K562 (cell line): ENCODE measurements at regions not wholly inside any gene's neighbourhood (a gene's known extent, or its start where the extent isn't known, plus 50 kb on each side); places are given as distances from the start of the nearest gene placed in this dataset.

Experiments
- ATAC-seq: fragments of 200-7000 bp; cut with Tn5 transposase; 3 replicates; pipeline ENCODE4 v1.9.1; 2020; ENCODE audit warnings: moderate library complexity
- BruUV-seq: library from RNA; stranded (reverse); fragments of 400-500 nt; replicated peaks from 2 replicates; lab custom pipeline; 2021; lab: Mats Ljungman, UMichigan
- CTCF ChIA-PET: fragments of 300-600 bp; formaldehyde crosslinking; extraction: SDS; loops from one replicate; lab custom pipeline; 2021; ENCODE audit warnings: low intra/inter-chr PET ratio; lab: Yijun Ruan, JAX
- POLR2A ChIA-PET: fragments of 300-600, 350-650 bp; sonication (Branson Sonifier 250); formaldehyde crosslinking; extraction: SDS; loops from one replicate; lab custom pipeline; 2021; ENCODE audit warnings: antibody characterized with exemption, inconsistent platforms; lab: Yijun Ruan, JAX
- DNase-seq, 4 experiments: peaks; one replicate each; pipeline versions ENCODE4 v3.0.0 to v3.0.0-alpha.2; 2011 to 2018; ENCODE audit warnings: low spot score in 3 of 4, mixed read lengths in 3 of 4; ENCODE audit errors: extremely low read depth in 1 of 4
- FAIRE-seq: peaks from 2 replicates; lab custom pipeline; 2011; peaks lifted over from hg19 to GRCh38; lab: Jason Lieb, UNC
- H2AFZ ChIP-seq: 2 replicates; pipeline ENCODE4 v1.6.0; 2011; ENCODE audit warnings: low read depth, low read length, control low read depth, inconsistent platforms
- H3K27ac ChIP-seq: fragments of 200-600 bp; 3 replicates; pipeline ENCODE4 v1.8.0; 2011; ENCODE audit warnings: low read depth, mild to moderate bottlenecking, control low read depth, inconsistent platforms, low read length, moderate library complexity, mixed read lengths; ENCODE audit errors: extremely low read depth
- H3K27me3 ChIP-seq, 2 experiments: fragments of 300-600 bp in 1 of 2; 2 replicates in 1 of 2; 3 replicates in 1 of 2; pipeline versions ENCODE4 v1.6.0 to v1.8.0; 2011; ENCODE audit warnings: inconsistent platforms in 2 of 2, low read length in 2 of 2, mild to moderate bottlenecking in 1 of 2, mixed read lengths in 1 of 2, moderate library complexity in 1 of 2; ENCODE audit not compliant: control insufficient read depth in 2 of 2, insufficient read depth in 2 of 2
- H3K36me3 ChIP-seq: fragments of 300-600 bp; 3 replicates; pipeline ENCODE4 v1.8.0; 2011; ENCODE audit warnings: mild to moderate bottlenecking, low read length, inconsistent platforms; ENCODE audit not compliant: control insufficient read depth, insufficient read depth
- H3K4me1 ChIP-seq, 2 experiments: fragments of 200-600 bp in 1 of 2; replicated peaks in 1 of 2; 2 replicates in 1 of 2; 3 replicates in 1 of 2; pipeline versions ENCODE4 v1.5.1 to v1.8.0; 2011; ENCODE audit warnings: inconsistent platforms in 2 of 2, low read length in 2 of 2, mild to moderate bottlenecking in 1 of 2, mixed read lengths in 1 of 2, moderate library complexity in 1 of 2; ENCODE audit not compliant: control insufficient read depth in 2 of 2, insufficient read depth in 2 of 2
- H3K4me2 ChIP-seq: 2 replicates; pipeline ENCODE4 v1.6.1; 2011; ENCODE audit warnings: low read length, control low read depth, inconsistent platforms, mixed read lengths; ENCODE audit not compliant: insufficient read depth
- H3K4me3 ChIP-seq: fragments of 200-600 bp; sonication (generic), shearing (Covaris generic); 2 replicates; pipeline ENCODE4 v1.5.1; 2016; ENCODE audit warnings: control low read depth, inconsistent platforms
- H3K79me2 ChIP-seq: fragments of 200-600 bp; 3 replicates; pipeline ENCODE4 v1.8.0; 2011; ENCODE audit warnings: low read length, inconsistent platforms; ENCODE audit not compliant: control insufficient read depth, insufficient read depth
- H3K9ac ChIP-seq, 2 experiments: 2 replicates each; pipeline versions ENCODE4 v1.6.0 to v1.6.1; 2011; ENCODE audit warnings: low read depth in 2 of 2, low read length in 2 of 2, control low read depth in 1 of 2, inconsistent platforms in 1 of 2, mild to moderate bottlenecking in 1 of 2, mixed read lengths in 1 of 2; ENCODE audit not compliant: insufficient read depth in 1 of 2
- H3K9me1 ChIP-seq: one replicate; pipeline ENCODE4 v1.6.0; 2011; ENCODE audit warnings: inconsistent platforms, mild to moderate bottlenecking, low read length, moderate library complexity; ENCODE audit not compliant: control insufficient read depth, insufficient read depth
- H3K9me3 ChIP-seq: replicated peaks from 2 replicates; pipeline ENCODE4 v1.5.1; 2011; ENCODE audit warnings: low read depth, low read length, inconsistent platforms; ENCODE audit not compliant: control insufficient read depth, insufficient read depth
- H4K20me1 ChIP-seq: replicated peaks from 2 replicates; pipeline ENCODE4 v1.6.1; 2011; ENCODE audit warnings: low read length, inconsistent platforms, mixed read lengths; ENCODE audit not compliant: control insufficient read depth, insufficient read depth
- C11orf30 ChIP-seq: fragments of 450-650 bp; IDR thresholded peaks from 2 replicates; pipeline ENCODE4 v1.6.1; 2016; ENCODE audit warnings: low read depth, mild to moderate bottlenecking
- CHD4 ChIP-seq: fragments of 200-600 bp; sonication (generic); IDR thresholded peaks from 3 replicates; pipeline ENCODE4 v1.6.1; 2012; ENCODE audit warnings: low read depth, mild to moderate bottlenecking, mixed read lengths, low read length, inconsistent platforms; ENCODE audit not compliant: insufficient read depth, insufficient replicate concordance, poor library complexity, severe bottlenecking
- CREBBP ChIP-seq: IDR thresholded peaks from one replicate; pipeline ENCODE4 v1.6.1; 2012; ENCODE audit warnings: low read depth, mild to moderate bottlenecking, control low read depth, inconsistent platforms, low read length
- FOXJ3 ChIP-seq: sonication (generic); formaldehyde crosslinking; IDR thresholded peaks from 2 replicates; pipeline ENCODE4 v1.4.0; 2020; ENCODE audit warnings: mild to moderate bottlenecking, missing genetic modification reagents
- NFXL1 ChIP-seq: fragments of 450-650 bp; formaldehyde crosslinking; IDR thresholded peaks from 2 replicates; pipeline ENCODE4 v1.4.0; 2021; ENCODE audit warnings: mild to moderate bottlenecking
- POLR2G ChIP-seq: fragments of 200-400 bp; formaldehyde crosslinking; IDR thresholded peaks from 2 replicates; pipeline ENCODE4 v1.6.1; 2017; ENCODE audit warnings: low read depth, mild to moderate bottlenecking, antibody characterized with exemption, low read length, moderate library complexity
- ZNF146 ChIP-seq: IDR thresholded peaks from one replicate; pipeline ENCODE4 v1.6.1; 2018; ENCODE audit warnings: missing compliant biosample characterization; ENCODE audit not compliant: unreplicated experiment
- WGBS: fragments of 100-300 bp; shearing (Covaris generic); methylation state at CpG from one replicate; pipeline ENCODE4 v1.1.6; 2016; ENCODE audit warnings: low coverage, mixed read lengths; ENCODE audit not compliant: insufficient coverage; ENCODE audit errors: missing lambda C conversion rate; 5-methylcytosine and 5-hydroxymethylcytosine counted together
- in situ Hi-C: fragments of 300-500 bp; cut with MboI; formaldehyde crosslinking; loops from 4 replicates; pipeline ENCODE4 v1.15.0; 2018; ENCODE audit warnings: inconsistent platforms, mixed read lengths
- intact Hi-C: fragments of 100-400 bp; cut with micrococcal nuclease; formaldehyde crosslinking; loops from 2 replicates; pipeline ENCODE4 v1.14.2; 2022
- TF ChIP-seq, protein P1 (sequence below): fragments of 250-450 bp; sonication (Bioruptor Pico); IDR thresholded peaks from 2 replicates; pipeline ENCODE4 v1.5.0; 2022; ENCODE audit warnings: mild to moderate bottlenecking
- TF ChIP-seq, protein P2 (sequence below), 2 experiments: fragments of 450-650 bp in 1 of 2; sonication (generic) in 1 of 2; formaldehyde crosslinking in 1 of 2; IDR thresholded peaks in 1 of 2; conservative IDR thresholded peaks in 1 of 2; 2 replicates each; pipeline versions ENCODE4 v1.6.1 to v1.8.1; 2016 to 2023; ENCODE audit warnings: mild to moderate bottlenecking in 2 of 2, moderate library complexity in 2 of 2, inconsistent platforms in 1 of 2, missing genetic modification reagents in 1 of 2
- TF ChIP-seq, protein P3 (sequence below), 2 experiments: fragments of 450-650 bp; formaldehyde crosslinking in 1 of 2; IDR thresholded peaks; 2 replicates each; pipeline versions ENCODE4 v1.4.0 to v1.6.1; 2014 to 2020; ENCODE audit warnings: mild to moderate bottlenecking in 2 of 2, borderline replicate concordance in 1 of 2, low read depth in 1 of 2

DNA sequence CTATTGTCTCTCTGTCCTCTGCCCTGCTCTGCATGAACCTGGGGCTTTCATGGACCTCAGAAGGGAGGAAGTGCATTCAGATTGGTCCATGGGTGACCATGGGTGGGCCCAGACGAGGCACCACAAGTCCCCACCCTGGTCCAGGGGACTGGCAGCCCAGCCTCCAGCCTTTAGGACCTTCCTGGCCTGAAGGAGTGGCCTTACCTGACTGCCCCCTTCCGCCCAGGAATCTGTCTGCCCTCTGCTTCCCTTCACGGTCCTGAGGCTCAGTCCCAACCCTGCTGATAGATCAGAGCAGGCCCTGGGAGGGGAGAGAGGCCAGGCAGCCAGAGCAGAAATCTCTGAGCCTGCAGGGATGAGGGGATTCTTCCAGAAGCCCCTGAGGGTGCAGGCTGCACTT is 455.4 kb downstream of the PCDH18 start (continued):
- TF ChIP-seq, protein P1, sequence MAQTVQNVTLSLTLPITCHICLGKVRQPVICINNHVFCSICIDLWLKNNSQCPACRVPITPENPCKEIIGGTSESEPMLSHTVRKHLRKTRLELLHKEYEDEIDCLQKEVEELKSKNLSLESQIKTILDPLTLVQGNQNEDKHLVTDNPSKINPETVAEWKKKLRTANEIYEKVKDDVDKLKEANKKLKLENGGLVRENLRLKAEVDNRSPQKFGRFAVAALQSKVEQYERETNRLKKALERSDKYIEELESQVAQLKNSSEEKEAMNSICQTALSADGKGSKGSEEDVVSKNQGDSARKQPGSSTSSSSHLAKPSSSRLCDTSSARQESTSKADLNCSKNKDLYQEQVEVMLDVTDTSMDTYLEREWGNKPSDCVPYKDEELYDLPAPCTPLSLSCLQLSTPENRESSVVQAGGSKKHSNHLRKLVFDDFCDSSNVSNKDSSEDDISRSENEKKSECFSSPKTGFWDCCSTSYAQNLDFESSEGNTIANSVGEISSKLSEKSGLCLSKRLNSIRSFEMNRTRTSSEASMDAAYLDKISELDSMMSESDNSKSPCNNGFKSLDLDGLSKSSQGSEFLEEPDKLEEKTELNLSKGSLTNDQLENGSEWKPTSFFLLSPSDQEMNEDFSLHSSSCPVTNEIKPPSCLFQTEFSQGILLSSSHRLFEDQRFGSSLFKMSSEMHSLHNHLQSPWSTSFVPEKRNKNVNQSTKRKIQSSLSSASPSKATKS (CRISPR knock-in tag), result no peak
- TF ChIP-seq POLR2G (no peak), ZNF146 (CRISPR knock-in tag) (no peak), CHD4 (no peak), CREBBP (no peak), NFXL1 (CRISPR knock-in tag) (no peak), FOXJ3 (CRISPR knock-in tag) (no peak)
- TF ChIP-seq, protein P2, sequence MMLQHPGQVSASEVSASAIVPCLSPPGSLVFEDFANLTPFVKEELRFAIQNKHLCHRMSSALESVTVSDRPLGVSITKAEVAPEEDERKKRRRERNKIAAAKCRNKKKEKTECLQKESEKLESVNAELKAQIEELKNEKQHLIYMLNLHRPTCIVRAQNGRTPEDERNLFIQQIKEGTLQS (IDR thresholded peaks at IDR 0.05), result no peak
- TF ChIP-seq, protein P2 (CRISPR knock-in tag; conservative IDR thresholded peaks at IDR 0.05), result no peak
- TF ChIP-seq, all 486 proteins: peak for 0

DNA sequence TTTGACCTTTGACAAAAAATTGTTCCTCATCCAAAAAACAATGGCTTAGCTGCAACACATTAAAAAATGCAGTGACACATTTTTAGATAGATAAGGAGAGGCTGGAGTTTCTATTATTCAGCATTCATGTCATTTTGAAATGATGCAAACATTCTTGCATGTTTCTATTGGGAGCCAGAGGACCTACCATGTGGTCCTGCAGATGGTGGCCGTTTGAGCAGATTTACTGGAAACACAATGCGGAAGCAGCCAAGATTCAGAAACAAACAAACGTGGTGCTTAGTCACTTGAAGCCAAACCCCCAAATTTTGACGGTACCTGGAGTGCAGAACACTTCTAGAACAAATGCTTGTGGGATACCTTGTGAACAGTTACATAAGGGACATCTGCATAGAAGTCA is 456.7 kb downstream of the PCDH18 start:
- Histone ChIP-seq H4K20me1 (no peaks in the 10 kb centered on the region), H3K4me1 (no peaks in the 10 kb centered on the region), H3K27ac (no peak overlapping the region), H3K36me3 (no peaks in the 10 kb centered on the region), H3K4me2 (no peak overlapping the region), H3K9me1 (no peaks in the 10 kb centered on the region), H2AFZ (no peak overlapping the region), H3K9me3 (no peaks in the 10 kb centered on the region), H3K9ac (no peak overlapping the region), H3K4me3 (no peak overlapping the region), H3K79me2 (no peaks in the 10 kb centered on the region), H3K27me3 (no peaks in the 10 kb centered on the region)
- FAIRE-seq (no peak), ATAC-seq (no peak), DNase-seq (no peak)
- ChIA-PET CTCF (no interaction called here), POLR2A (no interaction called here)
- in situ Hi-C loops (no loop called here), intact Hi-C loops (no loop called here)
- no TSS peak for BruUV-seq
- WGBS, result 2% methylated on average over 4 of the region's 4 CpGs
- TF ChIP-seq, protein P3, sequence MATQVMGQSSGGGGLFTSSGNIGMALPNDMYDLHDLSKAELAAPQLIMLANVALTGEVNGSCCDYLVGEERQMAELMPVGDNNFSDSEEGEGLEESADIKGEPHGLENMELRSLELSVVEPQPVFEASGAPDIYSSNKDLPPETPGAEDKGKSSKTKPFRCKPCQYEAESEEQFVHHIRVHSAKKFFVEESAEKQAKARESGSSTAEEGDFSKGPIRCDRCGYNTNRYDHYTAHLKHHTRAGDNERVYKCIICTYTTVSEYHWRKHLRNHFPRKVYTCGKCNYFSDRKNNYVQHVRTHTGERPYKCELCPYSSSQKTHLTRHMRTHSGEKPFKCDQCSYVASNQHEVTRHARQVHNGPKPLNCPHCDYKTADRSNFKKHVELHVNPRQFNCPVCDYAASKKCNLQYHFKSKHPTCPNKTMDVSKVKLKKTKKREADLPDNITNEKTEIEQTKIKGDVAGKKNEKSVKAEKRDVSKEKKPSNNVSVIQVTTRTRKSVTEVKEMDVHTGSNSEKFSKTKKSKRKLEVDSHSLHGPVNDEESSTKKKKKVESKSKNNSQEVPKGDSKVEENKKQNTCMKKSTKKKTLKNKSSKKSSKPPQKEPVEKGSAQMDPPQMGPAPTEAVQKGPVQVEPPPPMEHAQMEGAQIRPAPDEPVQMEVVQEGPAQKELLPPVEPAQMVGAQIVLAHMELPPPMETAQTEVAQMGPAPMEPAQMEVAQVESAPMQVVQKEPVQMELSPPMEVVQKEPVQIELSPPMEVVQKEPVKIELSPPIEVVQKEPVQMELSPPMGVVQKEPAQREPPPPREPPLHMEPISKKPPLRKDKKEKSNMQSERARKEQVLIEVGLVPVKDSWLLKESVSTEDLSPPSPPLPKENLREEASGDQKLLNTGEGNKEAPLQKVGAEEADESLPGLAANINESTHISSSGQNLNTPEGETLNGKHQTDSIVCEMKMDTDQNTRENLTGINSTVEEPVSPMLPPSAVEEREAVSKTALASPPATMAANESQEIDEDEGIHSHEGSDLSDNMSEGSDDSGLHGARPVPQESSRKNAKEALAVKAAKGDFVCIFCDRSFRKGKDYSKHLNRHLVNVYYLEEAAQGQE (IDR thresholded peaks at IDR 0.05; ENCODE audit: borderline replicate concordance), result no peak
- TF ChIP-seq, protein P3 (CRISPR knock-in tag; IDR thresholded peaks at IDR 0.05; ENCODE audit: low read depth), result no peak
- TF ChIP-seq C11orf30, result no peak
